ENCODE measurements at regions not wholly inside any gene's neighbourhood (a gene's known extent, or its start where the extent isn't known, plus 50 kb on each side); places are given as distances from the start of the nearest gene placed in this dataset.

DNA sequence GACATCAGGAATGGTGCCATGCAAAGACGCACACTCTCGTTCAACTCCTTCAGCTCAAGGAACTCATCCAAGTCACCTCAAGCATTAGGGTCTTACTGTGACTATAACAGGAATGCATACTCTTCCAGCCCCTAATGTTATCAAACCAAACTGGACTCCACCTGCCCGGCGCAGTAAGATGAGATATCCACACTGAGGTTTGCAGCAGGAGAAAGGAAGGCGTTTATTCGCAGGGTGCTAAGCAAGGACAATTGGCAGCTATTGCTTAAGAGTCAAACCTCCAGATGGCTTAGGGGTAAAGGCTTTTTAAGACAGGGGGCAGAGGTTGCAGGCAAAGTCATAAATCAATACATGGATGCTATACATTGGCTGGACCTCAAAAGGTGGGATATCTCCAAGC is 159.4 kb upstream of the TAB2 start:
- TF ChIP-seq, protein P1, sequence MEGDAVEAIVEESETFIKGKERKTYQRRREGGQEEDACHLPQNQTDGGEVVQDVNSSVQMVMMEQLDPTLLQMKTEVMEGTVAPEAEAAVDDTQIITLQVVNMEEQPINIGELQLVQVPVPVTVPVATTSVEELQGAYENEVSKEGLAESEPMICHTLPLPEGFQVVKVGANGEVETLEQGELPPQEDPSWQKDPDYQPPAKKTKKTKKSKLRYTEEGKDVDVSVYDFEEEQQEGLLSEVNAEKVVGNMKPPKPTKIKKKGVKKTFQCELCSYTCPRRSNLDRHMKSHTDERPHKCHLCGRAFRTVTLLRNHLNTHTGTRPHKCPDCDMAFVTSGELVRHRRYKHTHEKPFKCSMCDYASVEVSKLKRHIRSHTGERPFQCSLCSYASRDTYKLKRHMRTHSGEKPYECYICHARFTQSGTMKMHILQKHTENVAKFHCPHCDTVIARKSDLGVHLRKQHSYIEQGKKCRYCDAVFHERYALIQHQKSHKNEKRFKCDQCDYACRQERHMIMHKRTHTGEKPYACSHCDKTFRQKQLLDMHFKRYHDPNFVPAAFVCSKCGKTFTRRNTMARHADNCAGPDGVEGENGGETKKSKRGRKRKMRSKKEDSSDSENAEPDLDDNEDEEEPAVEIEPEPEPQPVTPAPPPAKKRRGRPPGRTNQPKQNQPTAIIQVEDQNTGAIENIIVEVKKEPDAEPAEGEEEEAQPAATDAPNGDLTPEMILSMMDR (IDR thresholded peaks at IDR 0.05), result no peak
- TF ChIP-seq POLR2AphosphoS5 (IDR thresholded peaks at IDR 0.05), result no peak
- no peak for TF ChIP-seq EP300 (IDR thresholded peaks at IDR 0.05)
- no peak for TF ChIP-seq POLR2A (IDR thresholded peaks at IDR 0.05)

Measured in sigmoid colon (tissue), 4 donors.